Large intestine (tissue), 3 donors: ENCODE measurements at regions not wholly inside any gene's neighbourhood (a gene's known extent, or its start where the extent isn't known, plus 50 kb on each side); places are given as distances from the start of the nearest gene placed in this dataset.
A peak's percentile ranks its signal among the peaks of the same experiment; 100 is the strongest.
"Not testable (repeated sequence)": the region's sequence is repeated elsewhere in the genome, so short reads cannot be mapped to it uniquely, and the experiment has no call there.

Experiments
- DNase-seq, 2 donors: peaks; one replicate each; pipeline versions ENCODE4 v3.0.0 to v3.0.0-alpha.2; 2013
- H3K27ac ChIP-seq: one replicate; pipeline ENCODE4 v1.5.1; 2013; ENCODE audit warnings: low read length
- H3K27me3 ChIP-seq: 2 replicates; pipeline ENCODE4 v1.6.1; 2013; ENCODE audit warnings: low read length; ENCODE audit not compliant: control insufficient read depth, insufficient read depth
- H3K36me3 ChIP-seq: 2 replicates; pipeline ENCODE4 v1.6.1; 2013; ENCODE audit warnings: low read length; ENCODE audit not compliant: control insufficient read depth, insufficient read depth
- H3K4me1 ChIP-seq: one replicate; pipeline ENCODE4 v1.6.1; 2013; ENCODE audit warnings: low read length; ENCODE audit not compliant: control insufficient read depth, insufficient read depth
- H3K4me3 ChIP-seq: one replicate; pipeline ENCODE4 v1.5.1; 2013; ENCODE audit warnings: low read length
- H3K9me3 ChIP-seq: one replicate; pipeline ENCODE4 v1.6.1; 2013; ENCODE audit warnings: mild to moderate bottlenecking, low read depth, low read length, moderate library complexity; ENCODE audit not compliant: control insufficient read depth
- WGBS: methylation state at CpG from one replicate; pipeline ENCODE4 v1.1.5; 2013; ENCODE audit warnings: low lambda C conversion rate; ENCODE audit not compliant: insufficient coverage; 5-methylcytosine and 5-hydroxymethylcytosine counted together

- Histone ChIP-seq H3K36me3 (no peaks in the 10 kb centered on the region), H3K27me3 (no peaks in the 10 kb centered on the region), H3K4me1 (no peaks in the 10 kb centered on the region), H3K4me3 (no peak overlapping the region), H3K27ac (no peak overlapping the region), H3K9me3 (no peaks in the 10 kb centered on the region)
- WGBS = no CpG with 5 or more reads among the region's 5 CpGs
- DNase-seq = no peak
These were observed 143.2 kb upstream of the EDNRB start for GRCh38 chr13:78061806-78062205.

DNA sequence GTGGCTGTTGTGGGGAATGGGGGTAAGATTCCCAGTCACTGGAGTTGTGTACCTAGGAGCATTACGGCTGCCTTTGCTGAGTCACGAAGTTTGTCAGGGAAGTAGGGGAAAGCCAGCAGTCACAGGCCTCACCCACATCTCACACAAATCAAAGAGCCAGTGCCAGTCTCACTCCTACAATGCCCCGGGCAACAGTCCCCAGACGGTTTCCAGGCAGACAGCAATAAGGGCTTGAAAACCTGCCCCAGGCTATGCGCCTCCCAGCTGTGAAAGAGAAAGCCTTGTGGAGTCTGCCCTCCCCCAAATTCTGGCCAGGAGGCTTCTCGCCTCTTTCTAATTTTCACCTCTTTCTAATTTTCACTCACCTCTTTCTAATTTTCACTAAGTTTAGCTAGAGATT is 142.3 kb upstream of the EDNRB start:
- Histone ChIP-seq H3K4me3 (no peak overlapping the region), H3K27me3 (no peaks in the 10 kb centered on the region), H3K27ac (no peak overlapping the region), H3K36me3 (no peaks in the 10 kb centered on the region), H3K4me1 (no peaks in the 10 kb centered on the region), H3K9me3 (no peaks in the 10 kb centered on the region)
- no peak for DNase-seq
- WGBS = 83% methylated on average over 1 of the region's 6 CpGs

DNA sequence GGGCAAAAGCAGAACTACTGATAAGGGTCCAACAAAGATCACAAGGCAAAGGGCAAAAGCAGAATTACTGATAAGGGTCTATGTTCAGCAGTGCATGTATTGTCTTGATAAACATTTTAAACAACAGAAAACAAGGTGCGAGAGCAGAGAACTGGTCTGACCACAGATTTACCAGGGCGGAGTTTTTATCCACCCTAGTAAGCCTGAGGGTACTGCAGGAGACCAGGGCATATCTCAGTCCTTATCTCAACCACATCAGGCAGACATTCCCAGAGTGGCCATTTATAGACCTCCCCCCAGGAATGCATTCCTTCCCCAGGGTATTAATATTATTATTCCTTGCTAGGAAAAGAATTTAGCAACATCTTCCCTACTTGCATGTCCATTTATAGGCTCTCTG is 138.2 kb upstream of the EDNRB start:
- not testable (repeated sequence) for H3K4me3 ChIP-seq, H3K27me3 ChIP-seq, H3K9me3 ChIP-seq, H3K27ac ChIP-seq, H3K4me1 ChIP-seq, DNase-seq, H3K36me3 ChIP-seq
- WGBS = no CpG with 5 or more reads among the region's 2 CpGs

DNA sequence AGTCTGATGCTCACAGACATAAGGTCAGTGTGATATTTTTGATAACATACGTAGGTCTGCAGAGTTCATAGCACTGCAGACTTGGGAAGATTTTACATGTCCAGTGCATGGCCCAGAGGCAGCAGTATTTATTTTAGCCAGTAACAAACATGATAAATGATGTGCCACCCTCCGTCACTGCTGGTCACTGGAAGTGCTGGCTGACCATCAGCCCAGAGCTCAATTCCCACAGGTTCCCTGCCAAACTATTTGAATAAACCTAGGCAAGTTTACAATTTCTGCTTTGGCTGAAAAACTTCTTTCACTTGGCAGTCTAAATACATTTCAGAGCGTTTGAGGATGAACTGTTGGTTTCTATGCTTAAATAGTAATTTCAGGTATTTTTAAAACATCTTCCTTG is 135.5 kb upstream of the EDNRB start:
- WGBS = 73% methylated on average over 2 of the region's 3 CpGs
- DNase-seq = no peak
- Histone ChIP-seq H3K9me3 (no peaks in the 10 kb centered on the region), H3K27ac (no peak overlapping the region), H3K27me3 (no peaks in the 10 kb centered on the region), H3K36me3 (no peaks in the 10 kb centered on the region), H3K4me3 (no peak overlapping the region), H3K4me1 (no peaks in the 10 kb centered on the region)

- no peaks in the 10 kb centered on the region for H3K4me1 ChIP-seq
- H3K4me3 ChIP-seq = no peak overlapping the region
- no peaks in the 10 kb centered on the region for H3K9me3 ChIP-seq
- no peaks in the 10 kb centered on the region for H3K36me3 ChIP-seq
- 100% methylated on average over 1 of the region's 1 CpG for WGBS
- H3K27ac ChIP-seq = no peak overlapping the region
- H3K27me3 ChIP-seq = no peaks in the 10 kb centered on the region
- no peak for DNase-seq
These were observed 128.5 kb upstream of the EDNRB start for GRCh38 chr13:78047151-78047550.

- 0% methylated on average over 1 of the region's 2 CpGs for WGBS
- no peaks in the 10 kb centered on the region for H3K9me3 ChIP-seq
- no peaks in the 10 kb centered on the region for H3K36me3 ChIP-seq
- no peaks in the 10 kb centered on the region for H3K27me3 ChIP-seq
- no peak for DNase-seq
- no peak overlapping the region for H3K27ac ChIP-seq
- H3K4me3 ChIP-seq = no peak overlapping the region
- no peaks in the 10 kb centered on the region for H3K4me1 ChIP-seq
These were observed 127.7 kb upstream of the EDNRB start for GRCh38 chr13:78046331-78046730.

- DNase-seq = no peak
- H3K4me3 ChIP-seq = no peak overlapping the region
- no peak overlapping the region for H3K27ac ChIP-seq
- H3K27me3 ChIP-seq = no peaks in the 10 kb centered on the region
- WGBS = 60% methylated on average over 1 of the region's 3 CpGs
- no peaks in the 10 kb centered on the region for H3K9me3 ChIP-seq
- H3K36me3 ChIP-seq = no peaks in the 10 kb centered on the region
- H3K4me1 ChIP-seq = no peaks in the 10 kb centered on the region
These were observed 127.3 kb upstream of the EDNRB start for GRCh38 chr13:78045916-78046315.

GRCh38 chr13:78041366-78041765 is 122.7 kb upstream of the EDNRB start:
- H3K27me3 ChIP-seq, H3K36me3 ChIP-seq, H3K4me1 ChIP-seq, DNase-seq, H3K4me3 ChIP-seq, H3K27ac ChIP-seq, H3K9me3 ChIP-seq: not testable (repeated sequence)
- no CpG with 5 or more reads among the region's 3 CpGs for WGBS

GRCh38 chr13:78040205-78040830 is 121.7 kb upstream of the EDNRB start:
- Histone ChIP-seq H3K36me3 (no peaks in the 10 kb centered on the region), H3K4me1 (no peaks in the 10 kb centered on the region), H3K27me3 (no peaks in the 10 kb centered on the region), H3K27ac (no peak overlapping the region), H3K4me3 (no peak overlapping the region), H3K9me3 (no peaks in the 10 kb centered on the region)
- peak in 1 of 2 donors; percentile 20 for DNase-seq
- WGBS = no CpG with 5 or more reads among the region's 4 CpGs

GRCh38 chr13:78036841-78037240 is 118.2 kb upstream of the EDNRB start:
- no peaks in the 10 kb centered on the region for H3K36me3 ChIP-seq
- no peaks in the 10 kb centered on the region for H3K4me1 ChIP-seq
- H3K9me3 ChIP-seq = no peaks in the 10 kb centered on the region
- no peak overlapping the region for H3K27ac ChIP-seq
- H3K27me3 ChIP-seq = no peaks in the 10 kb centered on the region
- no peak overlapping the region for H3K4me3 ChIP-seq
- DNase-seq = no peak

GRCh38 chr13:78035500-78035899 is 116.9 kb upstream of the EDNRB start:
- Histone ChIP-seq H3K4me1 (no peaks in the 10 kb centered on the region), H3K27ac (no peak overlapping the region), H3K4me3 (no peak overlapping the region), H3K36me3 (no peaks in the 10 kb centered on the region), H3K27me3 (no peaks in the 10 kb centered on the region), H3K9me3 (no peaks in the 10 kb centered on the region)
- WGBS = no CpG with 5 or more reads among the region's 1 CpG
- DNase-seq = no peak
